CD14-positive monocyte (primary cell): ENCODE measurements at regions not wholly inside any gene's neighbourhood (a gene's known extent, or its start where the extent isn't known, plus 50 kb on each side); places are given as distances from the start of the nearest gene placed in this dataset.

Experiments used
- DNase-seq, 3 donors: peaks; one replicate each; pipeline ENCODE4 v3.0.0-alpha.2; 2011 to 2022
- H2AFZ ChIP-seq: 2 replicates; pipeline ENCODE4 v1.6.0; 2012; ENCODE audit warnings: mild to moderate bottlenecking, low read depth, low read length, inconsistent platforms; ENCODE audit not compliant: insufficient read depth, poor library complexity, severe bottlenecking
- H3K27ac ChIP-seq, 2 donors: 1 replicate in 1 of 2; 2 replicates in 1 of 2; pipeline ENCODE4 v1.5.1; 2012 to 2013; ENCODE audit warnings: low read length in 2 of 2, control low read depth in 1 of 2, inconsistent platforms in 1 of 2, low read depth in 1 of 2, mild to moderate bottlenecking in 1 of 2
- H3K27me3 ChIP-seq, 2 donors: one replicate each; pipeline versions ENCODE4 v1.6.0 to v1.6.1; 2011 to 2013; ENCODE audit warnings: low read length in 2 of 2; ENCODE audit not compliant: control insufficient read depth in 2 of 2, insufficient read depth in 2 of 2
- H3K36me3 ChIP-seq, 2 donors: replicated peaks in 1 of 2; 1 replicate in 1 of 2; 2 replicates in 1 of 2; pipeline versions ENCODE4 v1.5.1 to v1.6.1; 2012 to 2013; ENCODE audit warnings: low read length in 2 of 2, control low read depth in 1 of 2, inconsistent platforms in 1 of 2, mild to moderate bottlenecking in 1 of 2; ENCODE audit not compliant: insufficient read depth in 2 of 2, control insufficient read depth in 1 of 2
- H3K4me1 ChIP-seq, 2 donors: 1 replicate in 1 of 2; 2 replicates in 1 of 2; pipeline versions ENCODE4 v1.5.1 to v1.6.1; 2012 to 2013; ENCODE audit warnings: low read length in 2 of 2, control low read depth in 1 of 2, inconsistent platforms in 1 of 2, mild to moderate bottlenecking in 1 of 2, moderate library complexity in 1 of 2; ENCODE audit not compliant: insufficient read depth in 2 of 2, control insufficient read depth in 1 of 2
- H3K4me2 ChIP-seq: replicated peaks from 2 replicates; pipeline ENCODE3; 2012; ENCODE audit warnings: low read length, moderate library complexity, mild to moderate bottlenecking; ENCODE audit not compliant: poor library complexity, severe bottlenecking; ENCODE audit errors: extremely low read depth
- H3K4me3 ChIP-seq, 3 experiments: fragments of 200-600 bp in 1 of 3; sonication (generic) in 1 of 3; replicated peaks in 1 of 3; 1 replicate in 2 of 3; 2 replicates in 1 of 3; pipeline ENCODE4 v1.5.1; 2011 to 2013; ENCODE audit warnings: low read length in 3 of 3, mild to moderate bottlenecking in 3 of 3, control low read depth in 2 of 3, low read depth in 2 of 3, inconsistent platforms in 1 of 3, moderate library complexity in 1 of 3
- H3K79me2 ChIP-seq: 2 replicates; pipeline ENCODE4 v1.6.0; 2012; ENCODE audit warnings: mild to moderate bottlenecking, control low read depth, inconsistent platforms, low read length, moderate library complexity; ENCODE audit not compliant: insufficient read depth
- H3K9ac ChIP-seq: 2 replicates; pipeline ENCODE4 v1.6.0; 2017; ENCODE audit warnings: low read length, mild to moderate bottlenecking; ENCODE audit not compliant: insufficient read depth, poor library complexity, severe bottlenecking
- H3K9me3 ChIP-seq, 2 donors: replicated peaks in 1 of 2; 1 replicate in 1 of 2; 2 replicates in 1 of 2; pipeline versions ENCODE4 v1.5.1 to v1.6.1; 2012 to 2013; ENCODE audit warnings: low read length in 2 of 2, control low read depth in 1 of 2; ENCODE audit not compliant: control insufficient read depth in 1 of 2, insufficient read depth in 1 of 2
- H4K20me1 ChIP-seq: 2 replicates; pipeline ENCODE4 v1.6.0; 2012; ENCODE audit warnings: mild to moderate bottlenecking, low read length, control low read depth, moderate library complexity; ENCODE audit not compliant: insufficient read depth
- H3K27ac Mint-ChIP-seq, 7 donors: one replicate each; pipeline ENCODE4 v1.8.0; 2020; ENCODE audit warnings: mild to moderate bottlenecking in 7 of 7, mixed read lengths in 7 of 7, moderate library complexity in 6 of 7, inconsistent platforms in 2 of 7
- H3K27me3 Mint-ChIP-seq, 3 donors: one replicate each; pipeline ENCODE4 v1.8.0; 2021 to 2022; ENCODE audit warnings: low read depth in 3 of 3, mild to moderate bottlenecking in 3 of 3, mixed read lengths in 3 of 3, moderate library complexity in 3 of 3, inconsistent platforms in 1 of 3
- H3K36me3 Mint-ChIP-seq, 2 donors: one replicate each; pipeline ENCODE4 v1.8.0; 2020; ENCODE audit warnings: mixed read lengths in 2 of 2, inconsistent platforms in 1 of 2, mild to moderate bottlenecking in 1 of 2
- H3K4me1 Mint-ChIP-seq: one replicate; pipeline ENCODE4 v1.8.0; 2020; ENCODE audit warnings: mild to moderate bottlenecking, mixed read lengths
- H3K4me3 Mint-ChIP-seq, 2 donors: one replicate each; pipeline ENCODE4 v1.8.0; 2020; ENCODE audit warnings: mild to moderate bottlenecking in 2 of 2, mixed read lengths in 2 of 2, moderate library complexity in 1 of 2
- H3K9me3 Mint-ChIP-seq, 7 donors: one replicate each; pipeline ENCODE4 v1.8.0; 2020 to 2022; ENCODE audit warnings: mixed read lengths in 7 of 7, mild to moderate bottlenecking in 6 of 7, moderate library complexity in 6 of 7, inconsistent platforms in 2 of 7
- CTCF ChIP-seq: fragments of 200-600 bp; IDR thresholded peaks from one replicate; pipeline ENCODE4 v1.8.0; 2022; ENCODE audit warnings: antibody characterized with exemption, mild to moderate bottlenecking
- WGBS: methylation state at CpG from one replicate; pipeline ENCODE4 v1.1.5; 2013; ENCODE audit warnings: missing lambda C conversion rate; ENCODE audit not compliant: insufficient coverage; 5-methylcytosine and 5-hydroxymethylcytosine counted together
- intact Hi-C, 2 donors: fragments of 100-400 bp; cut with micrococcal nuclease; formaldehyde crosslinking; loops; one replicate each; pipeline versions ENCODE4 v1.15.0 to v1.15.1; 2023

GRCh38 chr7:118368958-118369357, 144.5 kb downstream of the ANKRD7 start:
- Histone ChIP-seq H3K4me3 (no peak overlapping the region), H3K27me3 (peaks cover 29 to 44% of the 10 kb centered on the region in 2 donors), H3K4me2 (no peak overlapping the region), H3K36me3 (no peaks in the 10 kb centered on the region), H3K79me2 (no peaks in the 10 kb centered on the region), H3K9ac (no peak overlapping the region), H4K20me1 (no peaks in the 10 kb centered on the region), H3K4me1 (no peaks in the 10 kb centered on the region), H3K27ac (no peak overlapping the region), H3K9me3 (no peaks in the 10 kb centered on the region), H2AFZ (no peak overlapping the region)
- H3K4me3 Mint-ChIP-seq, result no peak overlapping the region
- no peak for DNase-seq
- H3K9me3 Mint-ChIP-seq, result peaks cover 0 to 2% (median 0%) of the 10 kb centered on the region in 7 donors
- intact Hi-C loops, result no loop called here
- H3K27ac Mint-ChIP-seq, result no peak overlapping the region
- peaks cover 3% of the 10 kb centered on the region for H3K4me1 Mint-ChIP-seq
- H3K36me3 Mint-ChIP-seq, result no peaks in the 10 kb centered on the region
- no peak for TF ChIP-seq CTCF
- H3K27me3 Mint-ChIP-seq, result peaks cover 16 to 49% (median 27%) of the 10 kb centered on the region in 3 donors

GRCh38 chr7:118369987-118370386, 145.5 kb downstream of the ANKRD7 start:
- no peaks in the 10 kb centered on the region for H3K36me3 ChIP-seq
- no peaks in the 10 kb centered on the region for H3K4me1 ChIP-seq
- no peaks in the 10 kb centered on the region for H4K20me1 ChIP-seq
- no peak overlapping the region for H3K4me3 ChIP-seq
- H3K79me2 ChIP-seq, result no peaks in the 10 kb centered on the region
- H3K4me1 Mint-ChIP-seq, result peaks cover 3% of the 10 kb centered on the region
- H3K9me3 ChIP-seq, result no peaks in the 10 kb centered on the region
- no peak overlapping the region for H3K27ac ChIP-seq
- peaks cover 16 to 49% (median 32%) of the 10 kb centered on the region in 3 donors for H3K27me3 Mint-ChIP-seq
- WGBS, result no CpG with 5 or more reads among the region's 3 CpGs
- peaks cover 0 to 2% (median 0%) of the 10 kb centered on the region in 7 donors for H3K9me3 Mint-ChIP-seq
- H3K27me3 ChIP-seq, result peaks cover 27 to 42% of the 10 kb centered on the region in 2 donors
- no peaks in the 10 kb centered on the region for H3K36me3 Mint-ChIP-seq
- TF ChIP-seq CTCF, result no peak
- H3K9ac ChIP-seq, result no peak overlapping the region
- H3K4me2 ChIP-seq, result no peak overlapping the region
- intact Hi-C loops, result no loop called here
- DNase-seq, result no peak
- no peak overlapping the region for H2AFZ ChIP-seq
- H3K27ac Mint-ChIP-seq, result no peak overlapping the region
- H3K4me3 Mint-ChIP-seq, result no peak overlapping the region
